Glutamatergic neuron (in vitro differentiated cells): ENCODE measurements at regions not wholly inside any gene's neighbourhood (a gene's known extent, or its start where the extent isn't known, plus 50 kb on each side); places are given as distances from the start of the nearest gene placed in this dataset.

Experiments used
- DNase-seq: peaks from one replicate; pipeline ENCODE4 v3.0.0; 2022
- H3K27ac Mint-ChIP-seq: one replicate; pipeline ENCODE4 v1.8.0; 2020; ENCODE audit warnings: mild to moderate bottlenecking, mixed read lengths, inconsistent platforms; ENCODE audit not compliant: unreplicated experiment
- H3K27me3 Mint-ChIP-seq: one replicate; pipeline ENCODE4 v1.8.0; 2020; ENCODE audit warnings: mild to moderate bottlenecking, moderate library complexity, mixed read lengths, inconsistent platforms; ENCODE audit not compliant: unreplicated experiment
- H3K36me3 Mint-ChIP-seq: one replicate; pipeline ENCODE4 v1.8.0; 2020; ENCODE audit warnings: mild to moderate bottlenecking, mixed read lengths, inconsistent platforms; ENCODE audit not compliant: unreplicated experiment
- H3K4me1 Mint-ChIP-seq: one replicate; pipeline ENCODE4 v1.8.0; 2020; ENCODE audit warnings: mild to moderate bottlenecking, low read depth, mixed read lengths, inconsistent platforms; ENCODE audit not compliant: unreplicated experiment
- H3K4me3 Mint-ChIP-seq: one replicate; pipeline ENCODE4 v1.8.0; 2020; ENCODE audit warnings: mild to moderate bottlenecking, mixed read lengths, inconsistent platforms; ENCODE audit not compliant: unreplicated experiment
- H3K9me3 Mint-ChIP-seq: one replicate; pipeline ENCODE4 v1.8.0; 2020; ENCODE audit warnings: mild to moderate bottlenecking, moderate library complexity, mixed read lengths, inconsistent platforms; ENCODE audit not compliant: unreplicated experiment
- CTCF ChIP-seq: fragments of 200-600 bp; sonication (generic); IDR thresholded peaks from one replicate; pipeline ENCODE4 v1.5.0; 2021; ENCODE audit not compliant: partially characterized antibody, unreplicated experiment

DNA sequence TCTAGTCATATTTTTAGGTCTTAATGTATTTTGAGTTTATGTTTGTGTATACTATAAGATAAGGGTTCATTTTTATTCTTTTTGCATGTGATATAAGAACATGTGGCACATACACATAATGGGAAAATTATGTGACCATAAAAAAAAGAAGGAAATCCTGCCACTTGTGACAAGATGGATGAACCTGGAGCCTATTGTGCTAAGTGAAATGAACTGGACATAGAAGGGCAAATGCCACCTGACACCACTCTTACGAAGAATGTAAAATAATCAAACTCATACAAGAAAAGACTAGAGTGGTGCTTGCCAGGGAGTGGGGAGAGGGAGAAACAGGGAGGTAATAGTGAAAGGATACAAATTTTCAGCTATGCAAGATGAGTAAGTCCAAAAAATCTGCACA lies 126.1 kb downstream of the PLEKHG1 start:
- no peak for TF ChIP-seq CTCF
- no peak for DNase-seq
- Mint-ChIP-seq H3K36me3 (no peaks in the 10 kb centered on the region), H3K27ac (no peak overlapping the region), H3K9me3 (no peaks in the 10 kb centered on the region), H3K4me1 (peaks cover 7% of the 10 kb centered on the region), H3K27me3 (peaks cover 2% of the 10 kb centered on the region), H3K4me3 (no peak overlapping the region)

- H3K9me3 Mint-ChIP-seq, result no peaks in the 10 kb centered on the region
- DNase-seq, result no peak
- H3K27me3 Mint-ChIP-seq, result no peaks in the 10 kb centered on the region
- H3K36me3 Mint-ChIP-seq, result no peaks in the 10 kb centered on the region
- no peak overlapping the region for H3K27ac Mint-ChIP-seq
- TF ChIP-seq CTCF, result no peak
- no peaks in the 10 kb centered on the region for H3K4me1 Mint-ChIP-seq
- no peak overlapping the region for H3K4me3 Mint-ChIP-seq
Observed at GRCh38 chr6:150729188-150729748, 129.6 kb downstream of the PLEKHG1 start.

- Mint-ChIP-seq H3K4me1 (no peaks in the 10 kb centered on the region), H3K4me3 (no peak overlapping the region), H3K27ac (no peak overlapping the region), H3K36me3 (no peaks in the 10 kb centered on the region), H3K9me3 (no peaks in the 10 kb centered on the region), H3K27me3 (no peaks in the 10 kb centered on the region)
- TF ChIP-seq CTCF, result no peak
- DNase-seq, result no peak
Observed at GRCh38 chr6:150730801-150731457, 131.2 kb downstream of the PLEKHG1 start.

DNA sequence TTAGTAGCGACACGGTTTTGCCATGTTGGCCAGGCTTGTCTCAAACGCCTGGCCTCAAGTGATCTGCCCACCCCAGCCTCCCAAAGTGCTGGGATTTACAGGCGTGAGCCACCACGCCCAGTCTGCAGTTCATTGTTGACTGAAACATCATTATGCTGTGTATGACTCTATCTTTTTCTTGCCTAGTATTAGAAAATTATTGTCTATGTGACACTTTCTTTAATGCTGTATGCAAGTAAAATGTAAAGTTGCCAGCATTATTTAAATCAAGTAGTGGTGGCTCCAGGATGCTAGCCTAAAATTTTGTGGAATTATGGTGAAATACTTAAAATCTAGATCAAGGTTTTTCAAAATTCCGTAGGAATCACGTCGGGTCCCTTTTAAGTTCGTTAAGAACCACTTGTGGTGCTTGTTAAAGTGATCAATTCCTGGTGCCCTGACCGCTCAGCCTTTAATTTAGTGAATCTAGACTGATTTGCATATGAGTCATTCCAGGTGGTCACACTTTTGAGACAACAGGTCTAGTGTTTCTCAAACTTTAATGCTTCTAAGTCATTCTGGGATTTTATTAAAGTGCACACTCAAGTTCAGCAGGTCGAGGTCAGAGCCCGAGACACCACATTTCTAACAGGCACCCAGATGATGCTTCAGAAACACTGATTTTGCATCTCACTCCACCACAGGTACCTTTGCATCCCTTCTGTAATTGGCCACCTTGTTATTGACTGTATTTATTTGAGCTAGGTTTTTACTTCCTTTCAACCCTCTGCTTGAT lies 132.6 kb upstream of the MTHFD1L start:
- H3K4me1 Mint-ChIP-seq, result no peaks in the 10 kb centered on the region
- no peak for TF ChIP-seq CTCF
- H3K27me3 Mint-ChIP-seq, result no peaks in the 10 kb centered on the region
- H3K9me3 Mint-ChIP-seq, result no peaks in the 10 kb centered on the region
- no peaks in the 10 kb centered on the region for H3K36me3 Mint-ChIP-seq
- no peak overlapping the region for H3K4me3 Mint-ChIP-seq
- no peak for DNase-seq
- no peak overlapping the region for H3K27ac Mint-ChIP-seq

DNA sequence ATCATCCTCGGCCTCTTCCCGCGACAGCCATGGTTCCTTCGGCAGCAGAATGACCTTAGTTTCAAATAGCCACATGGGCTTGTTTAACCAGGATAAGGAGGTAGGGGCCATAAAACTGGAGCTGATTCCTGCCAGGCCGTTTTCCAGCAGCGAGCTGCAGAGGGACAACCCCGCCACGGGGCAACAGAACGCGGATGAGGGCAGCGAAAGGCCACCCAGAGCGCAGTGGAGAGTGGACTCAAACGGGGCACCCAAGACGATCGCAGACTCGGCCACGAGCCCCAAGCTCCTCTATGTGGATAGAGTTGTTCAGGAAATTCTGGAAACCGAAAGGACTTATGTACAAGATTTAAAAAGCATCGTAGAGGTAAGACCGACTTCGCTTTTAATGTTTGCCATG lies 131.8 kb upstream of the MTHFD1L start:
- DNase-seq, result no peak
- no peaks in the 10 kb centered on the region for H3K27me3 Mint-ChIP-seq
- no peaks in the 10 kb centered on the region for H3K4me1 Mint-ChIP-seq
- no peaks in the 10 kb centered on the region for H3K36me3 Mint-ChIP-seq
- no peak for TF ChIP-seq CTCF
- H3K9me3 Mint-ChIP-seq, result no peaks in the 10 kb centered on the region
- no peak overlapping the region for H3K27ac Mint-ChIP-seq
- H3K4me3 Mint-ChIP-seq, result no peak overlapping the region
